Embryonic facial prominence (tissue), 1 donor: ENCODE measurements at regions not wholly inside any gene's neighbourhood (a gene's known extent, or its start where the extent isn't known, plus 50 kb on each side); places are given as distances from the start of the nearest gene placed in this dataset.

Source experiments
- DNase-seq: peaks from one replicate; pipeline ENCODE4 v3.0.0-alpha.2; 2016; ENCODE audit errors: extremely low spot score

- no peak for DNase-seq
These were observed 63.4 kb downstream of the PMAIP1 start for GRCh38 chr18:59963229-59963628.

DNA sequence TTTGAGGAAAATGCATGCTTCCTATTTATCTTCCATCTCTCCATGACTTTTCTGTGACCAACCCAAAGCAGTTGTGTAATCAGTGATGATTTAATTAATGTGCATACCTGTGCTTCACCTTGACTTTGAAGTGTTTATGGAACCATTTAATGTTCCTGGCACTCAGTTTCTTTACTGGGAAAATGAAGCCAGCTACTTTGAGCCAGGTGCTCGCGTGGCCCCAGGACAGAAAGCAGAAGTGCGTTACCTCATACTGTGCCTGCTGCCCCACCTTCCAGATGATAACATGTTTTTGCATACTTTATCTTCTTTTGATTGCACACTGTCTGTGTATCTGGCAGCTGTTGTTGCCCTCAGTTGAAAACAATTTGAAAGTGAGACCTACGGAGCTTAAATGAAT is 61.3 kb downstream of the PMAIP1 start:
- DNase-seq, result no peak

GRCh38 chr18:59960272-59960671 is 60.5 kb downstream of the PMAIP1 start:
- no peak for DNase-seq

DNA sequence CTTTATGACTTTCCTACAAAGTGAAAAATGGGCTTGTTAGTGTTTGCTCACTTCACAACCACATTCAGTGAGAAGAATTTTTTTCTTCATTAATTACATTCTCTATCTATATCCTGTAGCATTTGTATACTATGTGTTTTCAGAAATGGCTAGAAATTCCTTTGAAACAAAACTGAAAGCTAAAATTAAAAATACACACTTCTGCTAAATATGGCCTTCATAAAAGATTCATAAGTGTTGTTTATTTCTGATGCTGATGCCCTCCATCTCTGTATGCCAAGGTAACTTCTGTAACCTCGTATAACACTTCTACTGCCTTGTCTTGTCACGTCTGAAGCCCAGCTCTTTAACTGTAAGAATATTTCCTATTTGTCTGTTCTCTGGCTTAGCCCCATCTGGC is 59.8 kb downstream of the PMAIP1 start:
- no peak for DNase-seq

DNA sequence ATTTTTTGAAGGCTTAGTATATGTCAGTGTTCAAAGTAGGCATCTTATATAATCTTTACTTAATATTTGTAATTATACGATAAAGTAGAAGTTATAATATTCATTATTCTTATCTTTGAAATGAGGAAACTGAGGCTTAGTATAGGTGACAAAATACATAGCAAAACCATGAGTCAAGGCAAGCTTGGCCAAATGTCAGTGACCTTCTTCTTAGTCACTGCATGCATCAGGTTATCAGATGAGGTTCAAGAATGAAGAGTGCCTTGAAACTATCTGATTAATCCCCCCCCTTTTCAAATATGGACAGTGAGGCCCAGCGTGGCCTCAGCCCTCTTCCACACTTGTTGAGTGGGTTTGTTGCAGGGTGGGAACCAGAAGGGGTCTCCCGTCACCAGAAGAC is 59.3 kb downstream of the PMAIP1 start:
- no peak for DNase-seq

DNA sequence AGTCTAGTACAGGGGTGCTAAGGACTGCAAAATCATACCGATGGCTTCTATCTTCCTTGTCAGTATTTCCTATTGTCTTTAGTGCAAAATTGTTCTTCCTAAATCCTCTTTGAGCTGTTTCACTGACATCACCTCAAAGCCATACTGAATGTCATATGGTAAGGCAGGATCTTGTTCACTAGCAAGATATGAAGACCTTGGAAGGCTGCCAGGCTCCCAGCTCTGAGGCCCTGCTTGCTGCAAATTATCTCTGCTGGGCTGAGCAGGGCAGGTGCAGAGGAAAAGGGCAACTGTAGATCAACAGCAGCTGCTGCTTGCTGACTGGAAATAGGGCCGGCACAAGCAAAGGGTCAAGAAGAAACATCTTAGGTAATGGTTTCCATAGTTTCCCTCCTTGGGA is 58.2 kb downstream of the PMAIP1 start:
- no peak for DNase-seq

GRCh38 chr18:59954755-59955156 is 55.0 kb downstream of the PMAIP1 start:
- no peak for DNase-seq

DNA sequence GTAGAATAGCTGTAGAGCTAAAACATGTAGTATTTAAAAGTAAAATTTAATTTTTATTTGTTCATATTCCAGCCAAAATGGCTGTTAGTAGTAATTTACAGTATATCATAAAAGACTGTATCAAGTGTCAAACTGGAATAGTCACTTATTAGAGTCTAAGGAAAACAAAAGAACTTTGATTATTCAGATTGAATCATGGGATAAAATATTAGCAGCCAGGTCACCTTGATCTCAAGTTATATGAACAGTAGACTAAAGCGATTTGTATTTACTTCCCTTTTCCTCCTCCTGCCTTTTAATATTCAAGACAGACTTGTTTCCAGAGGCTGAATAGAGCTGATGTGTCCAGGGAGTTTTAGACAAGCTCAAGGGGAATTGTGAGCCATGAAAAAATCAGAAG is 54.4 kb downstream of the PMAIP1 start:
- no peak for DNase-seq
